ENCODE measurements at regions not wholly inside any gene's neighbourhood (a gene's known extent, or its start where the extent isn't known, plus 50 kb on each side); places are given as distances from the start of the nearest gene placed in this dataset.

GRCh38 chr14:22079766-22080165, 406.1 kb upstream of the OR4E1 start:
- Histone ChIP-seq H4K20me1 (ENCODE audit: insufficient read depth, low read length) (no peaks in the 10 kb centered on the region), H2BK120ac (ENCODE audit: low read depth, low read length) (no peak overlapping the region), H3K4me3 (ENCODE audit: insufficient read depth, low read depth, low read length) (no peak overlapping the region), H2AK5ac (ENCODE audit: low read depth, low read length) (no peak overlapping the region), H3K14ac (replicated peaks; ENCODE audit: low read depth, low read length) (no peak overlapping the region), H2AK9ac (replicated peaks; ENCODE audit: low read depth, low read length, poor library complexity) (no peak overlapping the region), H3K79me1 (ENCODE audit: low read depth in 1 of 2, low read length in 2 of 2) (no peaks in the 10 kb centered on the region), H3K27me3 (ENCODE audit: control insufficient read depth, insufficient read depth, low read length) (no peaks in the 10 kb centered on the region; the same call in none of the 2 replicates), H3K36me3 (ENCODE audit: control insufficient read depth, insufficient read depth, low read length) (no peaks in the 10 kb centered on the region), H4K91ac (ENCODE audit: insufficient read depth, low read depth, low read length) (no peak overlapping the region), H3K18ac (ENCODE audit: low read depth, low read length) (no peak overlapping the region), H4K8ac (ENCODE audit: low read depth in 2 of 2, low read length in 2 of 2) (no peak overlapping the region), H3K56ac (ENCODE audit: extremely low read depth, insufficient read depth, low read length) (no peak overlapping the region), H3K9me3 (ENCODE audit: control insufficient read depth, insufficient read depth, low read length) (no peaks in the 10 kb centered on the region), H3K27ac (ENCODE audit: insufficient read depth, low read length) (no peak overlapping the region), H2BK15ac (ENCODE audit: low read depth, low read length) (no peak overlapping the region), H2BK20ac (ENCODE audit: low read depth, low read length) (no peak overlapping the region), H3K9me1 (ENCODE audit: insufficient read depth, low read length) (no peaks in the 10 kb centered on the region), H2AFZ (replicated peaks; ENCODE audit: low read length, poor library complexity) (no peak overlapping the region), H4K5ac (ENCODE audit: low read depth, low read length) (no peak overlapping the region), H3K23ac (ENCODE audit: low read depth, low read length) (no peak overlapping the region), H3K4me1 (ENCODE audit: control insufficient read depth, insufficient read depth, low read length) (no peaks in the 10 kb centered on the region), H3K4ac (ENCODE audit: low read depth, low read length) (no peak overlapping the region), H3K4me2 (ENCODE audit: low read depth, low read length) (no peak overlapping the region), H3K9ac (ENCODE audit: low read depth, low read length) (no peak overlapping the region), H2BK5ac (ENCODE audit: low read depth, low read length, poor library complexity, severe bottlenecking) (no peak overlapping the region)
- TF ChIP-seq CEBPB (IDR thresholded peaks at IDR 0.05; ENCODE audit: low read depth, low read length): no peak
- TF ChIP-seq ELK1 (IDR thresholded peaks at IDR 0.05; ENCODE audit: borderline replicate concordance, low read depth, low read length): no peak
- no peak for TF ChIP-seq USF2 (IDR thresholded peaks at IDR 0.05; ENCODE audit: low read depth, low read length)
- TF ChIP-seq MAZ (IDR thresholded peaks at IDR 0.05; ENCODE audit: borderline replicate concordance, low read depth, low read length): no peak
- no peak for TF ChIP-seq RAD21 (IDR thresholded peaks at IDR 0.05; ENCODE audit: low read length)
- TF ChIP-seq FOS (IDR thresholded peaks at IDR 0.05; ENCODE audit: low read depth, low read length): no peak
- TF ChIP-seq RFX5 (IDR thresholded peaks at IDR 0.05; ENCODE audit: low read depth, low read length): no peak
- no peak for TF ChIP-seq MAFK (IDR thresholded peaks at IDR 0.05; ENCODE audit: low read depth, low read length)
- TF ChIP-seq MXI1 (IDR thresholded peaks at IDR 0.05; ENCODE audit: borderline replicate concordance, low read depth, low read length): no peak
- TF ChIP-seq CTCF (conservative IDR thresholded peaks at IDR 0.05; ENCODE audit: low read depth, low read length): no peak
- no peak for TF ChIP-seq SMC3 (IDR thresholded peaks at IDR 0.05; ENCODE audit: low read depth, low read length)
- no peak for TF ChIP-seq POLR2A (IDR thresholded peaks at IDR 0.05; ENCODE audit: low read depth, low read length)
- no peak for TF ChIP-seq CHD1 (IDR thresholded peaks at IDR 0.05; ENCODE audit: low read depth, low read length)
- TF ChIP-seq NFE2L2 (IDR thresholded peaks at IDR 0.05; ENCODE audit: low read depth, low read length): no peak
- no peak for TF ChIP-seq RCOR1 (IDR thresholded peaks at IDR 0.05; ENCODE audit: insufficient replicate concordance, low read length)
- TF ChIP-seq BHLHE40 (IDR thresholded peaks at IDR 0.05; ENCODE audit: low read depth, low read length): no peak
- WGBS, 2 experiments (ENCODE audit: extremely low coverage in 2 of 2, insufficient read length in 1 of 2): no CpG with 5 or more reads among the region's 1 CpG
- POLR2A ChIA-PET (ENCODE audit: unreplicated experiment): no interaction called here
- DNase-seq: no peak
- ATAC-seq (ENCODE audit: low read depth): no peak
- CTCF ChIA-PET: no interaction called here
- intact Hi-C loops (cut with micrococcal nuclease): loop anchor here (1.0 kb wide), 1 partner anchor 28 kb away; no protein-coding TSS in a partner anchor
- in situ Hi-C loops (cut with MboI; ENCODE audit: low sequenced_read_pairs): no loop called here
- dilution Hi-C loops (cut with HindIII; ENCODE audit: low sequenced_read_pairs, unreplicated experiment): no loop called here
- BruUV-seq (replicated peaks): no TSS peak

Data from IMR-90 (cell line).